HG03571 (cell line): ENCODE measurements at regions not wholly inside any gene's neighbourhood (a gene's known extent, or its start where the extent isn't known, plus 50 kb on each side); places are given as distances from the start of the nearest gene placed in this dataset.

Experiments
- ATAC-seq: cut with Tn5 transposase; IDR thresholded peaks from one replicate; pipeline ENCODE4 v1.9.1; 2021; ENCODE audit not compliant: unreplicated experiment

GRCh38 chr14:99040711-99041110 is 231.3 kb downstream of the BCL11B start:
- ATAC-seq = no peak

- no peak for ATAC-seq
Observed at GRCh38 chr14:99041141-99041819, 230.7 kb downstream of the BCL11B start.

- ATAC-seq = no peak
Observed at GRCh38 chr14:99041820-99042174, 230.2 kb downstream of the BCL11B start.

- no peak for ATAC-seq
Observed at GRCh38 chr14:99042381-99043266, 229.4 kb downstream of the BCL11B start.

- no peak for ATAC-seq
Observed at GRCh38 chr14:99043267-99043615, 228.8 kb downstream of the BCL11B start.

- ATAC-seq = no peak
Observed at GRCh38 chr14:99043756-99044155, 228.2 kb downstream of the BCL11B start.

GRCh38 chr14:99047441-99048031 is 224.5 kb downstream of the BCL11B start:
- ATAC-seq = no peak

GRCh38 chr14:99050309-99050708 is 221.7 kb downstream of the BCL11B start:
- ATAC-seq = no peak

- ATAC-seq = no peak
Observed at GRCh38 chr14:99052467-99052866, 219.5 kb downstream of the BCL11B start.

GRCh38 chr14:99055019-99055418 is 217.0 kb downstream of the BCL11B start:
- ATAC-seq = no peak

GRCh38 chr14:99055816-99056215 is 216.2 kb downstream of the BCL11B start:
- no peak for ATAC-seq

- no peak for ATAC-seq
Observed at GRCh38 chr14:99057576-99058083, 214.4 kb downstream of the BCL11B start.

- ATAC-seq = no peak
Observed at GRCh38 chr14:99058542-99058941, 213.5 kb downstream of the BCL11B start.

GRCh38 chr14:99062216-99062615 is 209.8 kb downstream of the BCL11B start:
- ATAC-seq = no peak

- ATAC-seq = no peak
Observed at GRCh38 chr14:99062772-99063418, 209.1 kb downstream of the BCL11B start.

GRCh38 chr14:99063620-99064225 is 208.3 kb downstream of the BCL11B start:
- ATAC-seq = no peak

- no peak for ATAC-seq
Observed at GRCh38 chr14:99064262-99064954, 207.6 kb downstream of the BCL11B start.

GRCh38 chr14:99065551-99065950 is 206.4 kb downstream of the BCL11B start:
- no peak for ATAC-seq

- no peak for ATAC-seq
Observed at GRCh38 chr14:99066378-99066777, 205.6 kb downstream of the BCL11B start.

- no peak for ATAC-seq
Observed at GRCh38 chr14:99067141-99067920, 204.7 kb downstream of the BCL11B start.
